CD14-positive monocyte (primary cell): ENCODE measurements at regions not wholly inside any gene's neighbourhood (a gene's known extent, or its start where the extent isn't known, plus 50 kb on each side); places are given as distances from the start of the nearest gene placed in this dataset.
"Not testable (repeated sequence)": the region's sequence is repeated elsewhere in the genome, so short reads cannot be mapped to it uniquely, and the experiment has no call there.

ENCODE experiments used
- DNase-seq, 3 donors: peaks; one replicate each; pipeline ENCODE4 v3.0.0-alpha.2; 2011 to 2022
- H2AFZ ChIP-seq: 2 replicates; pipeline ENCODE4 v1.6.0; 2012; ENCODE audit warnings: mild to moderate bottlenecking, low read depth, low read length, inconsistent platforms; ENCODE audit not compliant: insufficient read depth, poor library complexity, severe bottlenecking
- H3K27ac ChIP-seq, 2 donors: 1 replicate in 1 of 2; 2 replicates in 1 of 2; pipeline ENCODE4 v1.5.1; 2012 to 2013; ENCODE audit warnings: low read length in 2 of 2, control low read depth in 1 of 2, inconsistent platforms in 1 of 2, low read depth in 1 of 2, mild to moderate bottlenecking in 1 of 2
- H3K27me3 ChIP-seq, 2 donors: one replicate each; pipeline versions ENCODE4 v1.6.0 to v1.6.1; 2011 to 2013; ENCODE audit warnings: low read length in 2 of 2; ENCODE audit not compliant: control insufficient read depth in 2 of 2, insufficient read depth in 2 of 2
- H3K36me3 ChIP-seq, 2 donors: replicated peaks in 1 of 2; 1 replicate in 1 of 2; 2 replicates in 1 of 2; pipeline versions ENCODE4 v1.5.1 to v1.6.1; 2012 to 2013; ENCODE audit warnings: low read length in 2 of 2, control low read depth in 1 of 2, inconsistent platforms in 1 of 2, mild to moderate bottlenecking in 1 of 2; ENCODE audit not compliant: insufficient read depth in 2 of 2, control insufficient read depth in 1 of 2
- H3K4me1 ChIP-seq, 2 donors: 1 replicate in 1 of 2; 2 replicates in 1 of 2; pipeline versions ENCODE4 v1.5.1 to v1.6.1; 2012 to 2013; ENCODE audit warnings: low read length in 2 of 2, control low read depth in 1 of 2, inconsistent platforms in 1 of 2, mild to moderate bottlenecking in 1 of 2, moderate library complexity in 1 of 2; ENCODE audit not compliant: insufficient read depth in 2 of 2, control insufficient read depth in 1 of 2
- H3K4me2 ChIP-seq: replicated peaks from 2 replicates; pipeline ENCODE3; 2012; ENCODE audit warnings: low read length, moderate library complexity, mild to moderate bottlenecking; ENCODE audit not compliant: poor library complexity, severe bottlenecking; ENCODE audit errors: extremely low read depth
- H3K4me3 ChIP-seq, 3 experiments: fragments of 200-600 bp in 1 of 3; sonication (generic) in 1 of 3; replicated peaks in 1 of 3; 1 replicate in 2 of 3; 2 replicates in 1 of 3; pipeline ENCODE4 v1.5.1; 2011 to 2013; ENCODE audit warnings: low read length in 3 of 3, mild to moderate bottlenecking in 3 of 3, control low read depth in 2 of 3, low read depth in 2 of 3, inconsistent platforms in 1 of 3, moderate library complexity in 1 of 3
- H3K79me2 ChIP-seq: 2 replicates; pipeline ENCODE4 v1.6.0; 2012; ENCODE audit warnings: mild to moderate bottlenecking, control low read depth, inconsistent platforms, low read length, moderate library complexity; ENCODE audit not compliant: insufficient read depth
- H3K9ac ChIP-seq: 2 replicates; pipeline ENCODE4 v1.6.0; 2017; ENCODE audit warnings: low read length, mild to moderate bottlenecking; ENCODE audit not compliant: insufficient read depth, poor library complexity, severe bottlenecking
- H3K9me3 ChIP-seq, 2 donors: replicated peaks in 1 of 2; 1 replicate in 1 of 2; 2 replicates in 1 of 2; pipeline versions ENCODE4 v1.5.1 to v1.6.1; 2012 to 2013; ENCODE audit warnings: low read length in 2 of 2, control low read depth in 1 of 2; ENCODE audit not compliant: control insufficient read depth in 1 of 2, insufficient read depth in 1 of 2
- H4K20me1 ChIP-seq: 2 replicates; pipeline ENCODE4 v1.6.0; 2012; ENCODE audit warnings: mild to moderate bottlenecking, low read length, control low read depth, moderate library complexity; ENCODE audit not compliant: insufficient read depth
- H3K27ac Mint-ChIP-seq, 7 donors: one replicate each; pipeline ENCODE4 v1.8.0; 2020; ENCODE audit warnings: mild to moderate bottlenecking in 7 of 7, mixed read lengths in 7 of 7, moderate library complexity in 6 of 7, inconsistent platforms in 2 of 7
- H3K27me3 Mint-ChIP-seq, 3 donors: one replicate each; pipeline ENCODE4 v1.8.0; 2021 to 2022; ENCODE audit warnings: low read depth in 3 of 3, mild to moderate bottlenecking in 3 of 3, mixed read lengths in 3 of 3, moderate library complexity in 3 of 3, inconsistent platforms in 1 of 3
- H3K36me3 Mint-ChIP-seq, 2 donors: one replicate each; pipeline ENCODE4 v1.8.0; 2020; ENCODE audit warnings: mixed read lengths in 2 of 2, inconsistent platforms in 1 of 2, mild to moderate bottlenecking in 1 of 2
- H3K4me1 Mint-ChIP-seq: one replicate; pipeline ENCODE4 v1.8.0; 2020; ENCODE audit warnings: mild to moderate bottlenecking, mixed read lengths
- H3K4me3 Mint-ChIP-seq, 2 donors: one replicate each; pipeline ENCODE4 v1.8.0; 2020; ENCODE audit warnings: mild to moderate bottlenecking in 2 of 2, mixed read lengths in 2 of 2, moderate library complexity in 1 of 2
- H3K9me3 Mint-ChIP-seq, 7 donors: one replicate each; pipeline ENCODE4 v1.8.0; 2020 to 2022; ENCODE audit warnings: mixed read lengths in 7 of 7, mild to moderate bottlenecking in 6 of 7, moderate library complexity in 6 of 7, inconsistent platforms in 2 of 7
- WGBS: methylation state at CpG from one replicate; pipeline ENCODE4 v1.1.5; 2013; ENCODE audit warnings: missing lambda C conversion rate; ENCODE audit not compliant: insufficient coverage; 5-methylcytosine and 5-hydroxymethylcytosine counted together
- intact Hi-C, 2 donors: fragments of 100-400 bp; cut with micrococcal nuclease; formaldehyde crosslinking; loops; one replicate each; pipeline versions ENCODE4 v1.15.0 to v1.15.1; 2023
- TF ChIP-seq, protein P1 (sequence below): fragments of 200-600 bp; IDR thresholded peaks from one replicate; pipeline ENCODE4 v1.8.0; 2022; ENCODE audit warnings: antibody characterized with exemption, mild to moderate bottlenecking

GRCh38 chr13:65353951-65354350 lies 1876.2 kb downstream of the PCDH9 start:
- intact Hi-C loops, result no loop called here
- Mint-ChIP-seq H3K27ac (no peak overlapping the region), H3K27me3 (no peaks in the 10 kb centered on the region), H3K36me3 (no peaks in the 10 kb centered on the region), H3K4me1 (no peaks in the 10 kb centered on the region), H3K9me3 (peaks cover 11 to 30% (median 21%) of the 10 kb centered on the region in 7 donors), H3K4me3 (no peak overlapping the region)
- H4K20me1 ChIP-seq, result no peaks in the 10 kb centered on the region
- H3K36me3 ChIP-seq, result no peaks in the 10 kb centered on the region
- H2AFZ ChIP-seq, result no peak overlapping the region
- no peak overlapping the region for H3K27ac ChIP-seq
- TF ChIP-seq, protein P1, sequence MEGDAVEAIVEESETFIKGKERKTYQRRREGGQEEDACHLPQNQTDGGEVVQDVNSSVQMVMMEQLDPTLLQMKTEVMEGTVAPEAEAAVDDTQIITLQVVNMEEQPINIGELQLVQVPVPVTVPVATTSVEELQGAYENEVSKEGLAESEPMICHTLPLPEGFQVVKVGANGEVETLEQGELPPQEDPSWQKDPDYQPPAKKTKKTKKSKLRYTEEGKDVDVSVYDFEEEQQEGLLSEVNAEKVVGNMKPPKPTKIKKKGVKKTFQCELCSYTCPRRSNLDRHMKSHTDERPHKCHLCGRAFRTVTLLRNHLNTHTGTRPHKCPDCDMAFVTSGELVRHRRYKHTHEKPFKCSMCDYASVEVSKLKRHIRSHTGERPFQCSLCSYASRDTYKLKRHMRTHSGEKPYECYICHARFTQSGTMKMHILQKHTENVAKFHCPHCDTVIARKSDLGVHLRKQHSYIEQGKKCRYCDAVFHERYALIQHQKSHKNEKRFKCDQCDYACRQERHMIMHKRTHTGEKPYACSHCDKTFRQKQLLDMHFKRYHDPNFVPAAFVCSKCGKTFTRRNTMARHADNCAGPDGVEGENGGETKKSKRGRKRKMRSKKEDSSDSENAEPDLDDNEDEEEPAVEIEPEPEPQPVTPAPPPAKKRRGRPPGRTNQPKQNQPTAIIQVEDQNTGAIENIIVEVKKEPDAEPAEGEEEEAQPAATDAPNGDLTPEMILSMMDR, result no peak
- H3K79me2 ChIP-seq, result no peaks in the 10 kb centered on the region
- no peak overlapping the region for H3K9ac ChIP-seq
- H3K4me2 ChIP-seq, result no peak overlapping the region
- no peaks in the 10 kb centered on the region for H3K27me3 ChIP-seq
- H3K4me1 ChIP-seq, result no peaks in the 10 kb centered on the region
- H3K9me3 ChIP-seq, result peaks cover 19 to 23% of the 10 kb centered on the region in 2 donors
- H3K4me3 ChIP-seq, result no peak overlapping the region
- no peak for DNase-seq
- 80% methylated on average over 2 of the region's 2 CpGs for WGBS

DNA sequence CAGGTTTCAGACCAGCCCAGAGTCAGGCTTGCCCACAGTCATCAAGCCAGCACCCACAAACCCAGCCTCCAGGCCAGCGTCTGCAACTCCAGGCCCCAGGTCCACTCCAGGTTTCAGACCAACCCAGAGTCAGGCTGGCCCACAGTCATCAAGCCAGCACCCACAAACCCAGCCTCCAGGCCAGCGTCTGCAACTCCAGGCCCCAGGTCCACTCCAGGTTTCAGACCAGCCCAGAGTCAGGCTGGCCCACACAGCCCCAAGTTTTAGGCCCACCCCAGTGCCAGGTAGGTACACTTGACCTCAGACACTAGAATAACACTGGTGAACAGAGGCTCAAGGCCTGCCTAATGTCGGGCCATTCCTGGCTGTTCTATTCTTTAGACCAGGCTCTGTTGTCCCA lies 1877.0 kb downstream of the PCDH9 start:
- H3K36me3 Mint-ChIP-seq, intact Hi-C loops, H3K36me3 ChIP-seq, H3K79me2 ChIP-seq, H3K27me3 Mint-ChIP-seq, H3K27me3 ChIP-seq, H4K20me1 ChIP-seq, H3K9ac ChIP-seq, H3K27ac Mint-ChIP-seq, H2AFZ ChIP-seq, H3K27ac ChIP-seq, H3K4me1 Mint-ChIP-seq, H3K4me3 Mint-ChIP-seq, H3K4me1 ChIP-seq, DNase-seq, H3K4me3 ChIP-seq, H3K4me2 ChIP-seq: not testable (repeated sequence)
- WGBS, result 71% methylated on average over 3 of the region's 3 CpGs
- peaks cover 11 to 26% (median 18%) of the 10 kb centered on the region in 7 donors for H3K9me3 Mint-ChIP-seq
- peaks cover 19 to 23% of the 10 kb centered on the region in 2 donors for H3K9me3 ChIP-seq
